Ectodermal cell (in vitro differentiated cells): ENCODE measurements at regions not wholly inside any gene's neighbourhood (a gene's known extent, or its start where the extent isn't known, plus 50 kb on each side); places are given as distances from the start of the nearest gene placed in this dataset.

Experiments used
- H3K27ac ChIP-seq: 2 replicates; pipeline ENCODE4 v1.7.0; 2013; ENCODE audit warnings: mild to moderate bottlenecking, low read depth, low read length; ENCODE audit not compliant: insufficient read depth, poor library complexity, severe bottlenecking
- H3K27me3 ChIP-seq: 2 replicates; pipeline ENCODE4 v1.7.0; 2013; ENCODE audit warnings: mild to moderate bottlenecking, low read length; ENCODE audit not compliant: insufficient read depth, control insufficient read depth, poor library complexity, severe bottlenecking
- H3K36me3 ChIP-seq: one replicate; pipeline ENCODE4 v1.7.0; 2013; ENCODE audit warnings: low read length; ENCODE audit not compliant: control insufficient read depth, insufficient read depth
- H3K4me1 ChIP-seq: one replicate; pipeline ENCODE4 v1.7.0; 2013; ENCODE audit warnings: low read length; ENCODE audit not compliant: control insufficient read depth, insufficient read depth
- H3K4me3 ChIP-seq: 2 replicates; pipeline ENCODE4 v1.7.0; 2013; ENCODE audit warnings: low read depth, low read length, control low read depth; ENCODE audit not compliant: insufficient read depth
- H3K9me3 ChIP-seq: 2 replicates; pipeline ENCODE4 v1.7.0; 2013; ENCODE audit warnings: mild to moderate bottlenecking, low read length, moderate library complexity; ENCODE audit not compliant: control insufficient read depth
- WGBS, 2 experiments: methylation state at CpG; one replicate each; pipeline ENCODE4 v1.1.7; 2013; ENCODE audit warnings: missing lambda C conversion rate in 2 of 2; 5-methylcytosine and 5-hydroxymethylcytosine counted together

DNA sequence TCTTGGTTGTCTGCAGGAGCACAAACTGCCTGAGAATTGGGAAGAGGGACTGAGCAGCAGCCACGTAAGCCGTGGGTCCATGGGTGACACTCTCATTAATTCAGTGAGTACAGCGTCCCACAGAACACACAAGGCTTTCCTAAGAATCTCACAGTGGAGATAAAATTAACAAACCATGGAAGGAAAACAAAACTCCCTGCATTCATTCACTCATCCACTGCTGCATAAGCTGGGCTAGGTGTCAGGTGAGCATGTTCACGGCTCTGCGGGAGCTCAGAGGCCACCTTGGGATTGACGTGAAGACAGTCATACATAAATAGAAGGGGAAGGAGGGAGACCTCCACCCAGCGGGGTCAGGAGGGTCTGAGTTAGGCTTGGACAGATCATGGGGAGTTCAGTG, 1442.7 kb downstream of the TBC1D22A start:
- no peak overlapping the region for H3K27ac ChIP-seq
- no peaks in the 10 kb centered on the region for H3K36me3 ChIP-seq
- H3K27me3 ChIP-seq = no peaks in the 10 kb centered on the region
- peaks cover under 1% of the 10 kb centered on the region for H3K4me1 ChIP-seq
- H3K4me3 ChIP-seq = no peak overlapping the region
- 93 to 96% methylated on average over 7 of the region's 7 CpGs for WGBS, 2 experiments
- H3K9me3 ChIP-seq = no peaks in the 10 kb centered on the region

- Histone ChIP-seq H3K9me3 (no peaks in the 10 kb centered on the region), H3K4me1 (no peaks in the 10 kb centered on the region), H3K4me3 (no peak overlapping the region), H3K27me3 (no peaks in the 10 kb centered on the region), H3K36me3 (no peaks in the 10 kb centered on the region), H3K27ac (no peak overlapping the region)
- 95 to 96% methylated on average over 2 of the region's 2 CpGs for WGBS, 2 experiments
Observed at GRCh38 chr22:48204296-48204695, 1441.8 kb downstream of the TBC1D22A start.

DNA sequence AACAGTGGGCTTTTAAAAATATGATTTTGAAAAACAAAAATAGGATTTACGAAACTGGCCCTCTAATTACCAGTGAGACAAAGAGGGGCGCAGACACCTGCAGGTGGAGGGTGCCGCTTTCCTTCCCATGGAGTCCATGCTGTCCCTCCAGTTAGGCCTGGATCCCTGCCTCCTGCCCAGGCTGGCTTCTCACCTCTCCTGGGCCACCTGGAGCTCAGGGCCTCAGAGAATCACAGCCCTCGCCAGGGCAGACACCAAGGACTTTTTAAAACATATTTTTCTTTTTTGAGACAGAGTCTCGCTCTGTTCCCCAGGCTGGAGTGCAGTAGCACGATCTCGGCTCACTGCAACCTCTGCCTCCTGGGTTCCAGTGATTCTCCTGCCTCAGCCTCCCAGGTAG, 1437.2 kb downstream of the TBC1D22A start:
- Histone ChIP-seq H3K27me3 (no peaks in the 10 kb centered on the region), H3K36me3 (no peaks in the 10 kb centered on the region), H3K4me1 (no peaks in the 10 kb centered on the region), H3K4me3 (no peak overlapping the region), H3K9me3 (no peaks in the 10 kb centered on the region), H3K27ac (no peak overlapping the region)
- WGBS, 2 experiments = 91 to 94% methylated on average over 7 of the region's 7 CpGs

- Histone ChIP-seq H3K36me3 (no peaks in the 10 kb centered on the region), H3K9me3 (no peaks in the 10 kb centered on the region), H3K27ac (no peak overlapping the region), H3K4me3 (no peak overlapping the region), H3K4me1 (no peaks in the 10 kb centered on the region), H3K27me3 (no peaks in the 10 kb centered on the region)
- WGBS, 2 experiments = 88 to 91% methylated on average over 11 of the region's 11 CpGs
Observed at GRCh38 chr22:48198489-48199459, 1436.3 kb downstream of the TBC1D22A start.

DNA sequence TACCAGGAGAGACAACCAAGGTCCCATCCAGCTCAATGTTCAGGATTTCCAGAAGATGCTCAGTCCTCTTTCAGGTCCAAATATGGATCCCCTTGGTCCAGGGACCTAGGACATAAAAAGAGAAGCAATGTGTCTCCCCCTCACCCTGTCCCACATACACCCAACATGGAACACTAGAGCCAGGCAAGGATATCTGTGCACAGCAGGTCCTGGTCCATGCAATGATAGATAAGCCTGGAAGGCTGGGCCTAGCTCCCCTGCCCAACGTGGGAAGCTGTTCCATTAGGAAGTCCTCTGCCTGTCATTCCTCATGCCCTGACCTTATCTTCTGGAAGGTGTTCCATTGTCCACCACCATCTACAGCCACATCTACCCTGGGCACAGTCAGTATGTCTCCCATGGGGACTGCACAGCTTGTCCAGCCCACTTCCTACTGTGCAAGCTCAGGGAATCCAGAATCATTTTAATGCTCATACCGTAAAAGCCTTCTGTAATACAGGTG, 1434.8 kb downstream of the TBC1D22A start:
- Histone ChIP-seq H3K27ac (no peak overlapping the region), H3K9me3 (no peaks in the 10 kb centered on the region), H3K4me1 (no peaks in the 10 kb centered on the region), H3K4me3 (no peak overlapping the region), H3K36me3 (no peaks in the 10 kb centered on the region), H3K27me3 (no peaks in the 10 kb centered on the region)
- WGBS, 2 experiments = 93 to 97% methylated on average over 1 to 2 of the region's 2 CpGs

DNA sequence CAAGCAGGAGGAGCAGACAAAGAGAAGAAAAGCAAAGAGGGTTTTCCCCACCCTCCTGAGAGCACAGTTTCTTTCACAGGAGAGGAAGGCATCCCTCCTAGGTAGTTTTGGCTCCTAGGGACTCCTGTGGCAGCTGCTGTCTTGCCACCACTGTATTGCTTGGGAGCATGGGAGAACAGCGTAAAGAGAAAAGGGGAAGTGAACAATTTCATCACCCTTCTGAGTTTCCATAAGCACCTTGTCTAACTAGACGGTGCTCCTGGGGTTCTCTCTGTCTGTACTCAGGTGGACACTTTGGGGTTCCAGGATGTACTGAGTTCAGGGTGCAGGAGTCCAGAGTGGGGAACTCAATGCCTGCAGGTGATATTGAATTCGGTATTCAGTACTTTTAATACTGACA, 1430.5 kb downstream of the TBC1D22A start:
- WGBS, 2 experiments = 86 to 92% methylated on average over 3 of the region's 3 CpGs
- Histone ChIP-seq H3K36me3 (no peaks in the 10 kb centered on the region), H3K9me3 (no peaks in the 10 kb centered on the region), H3K4me3 (no peak overlapping the region), H3K27ac (no peak overlapping the region), H3K4me1 (no peaks in the 10 kb centered on the region), H3K27me3 (no peaks in the 10 kb centered on the region)

GRCh38 chr22:48192071-48192470, 1429.6 kb downstream of the TBC1D22A start:
- no peaks in the 10 kb centered on the region for H3K9me3 ChIP-seq
- no peak overlapping the region for H3K4me3 ChIP-seq
- H3K4me1 ChIP-seq = peaks cover 7% of the 10 kb centered on the region
- no peaks in the 10 kb centered on the region for H3K36me3 ChIP-seq
- H3K27me3 ChIP-seq = no peaks in the 10 kb centered on the region
- WGBS, 2 experiments = 43 to 88% methylated on average over 1 of the region's 1 CpG
- no peak overlapping the region for H3K27ac ChIP-seq

DNA sequence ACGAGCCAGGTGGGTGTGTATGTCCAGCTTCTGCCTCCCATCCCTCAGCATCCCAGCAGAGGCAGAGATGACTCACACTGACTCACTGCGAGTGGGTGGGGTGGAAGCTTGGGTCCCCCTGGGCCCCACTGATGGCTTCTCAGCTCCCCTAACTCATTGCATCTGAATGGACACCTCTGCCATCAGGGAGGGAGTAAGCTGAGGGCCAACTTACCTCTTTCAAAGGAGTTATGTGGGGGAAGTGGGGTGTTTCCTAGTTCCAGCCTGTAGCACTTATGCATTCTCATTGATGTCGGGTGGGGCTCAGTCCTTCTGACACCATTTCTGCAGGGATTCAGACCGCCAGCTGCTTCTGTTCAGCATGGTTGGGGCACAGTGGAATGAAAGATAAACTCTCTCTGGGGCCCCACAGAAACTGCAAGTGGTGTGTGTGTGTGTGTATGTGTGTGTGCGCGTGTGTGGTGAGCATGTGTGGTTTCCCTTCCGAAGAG, 1425.8 kb downstream of the TBC1D22A start:
- no peaks in the 10 kb centered on the region for H3K36me3 ChIP-seq
- WGBS, 2 experiments = 78 to 82% methylated on average over 7 of the region's 7 CpGs
- H3K4me1 ChIP-seq = peaks cover 11% of the 10 kb centered on the region
- no peaks in the 10 kb centered on the region for H3K27me3 ChIP-seq
- H3K27ac ChIP-seq = no peak overlapping the region
- H3K4me3 ChIP-seq = no peak overlapping the region
- H3K9me3 ChIP-seq = no peaks in the 10 kb centered on the region

DNA sequence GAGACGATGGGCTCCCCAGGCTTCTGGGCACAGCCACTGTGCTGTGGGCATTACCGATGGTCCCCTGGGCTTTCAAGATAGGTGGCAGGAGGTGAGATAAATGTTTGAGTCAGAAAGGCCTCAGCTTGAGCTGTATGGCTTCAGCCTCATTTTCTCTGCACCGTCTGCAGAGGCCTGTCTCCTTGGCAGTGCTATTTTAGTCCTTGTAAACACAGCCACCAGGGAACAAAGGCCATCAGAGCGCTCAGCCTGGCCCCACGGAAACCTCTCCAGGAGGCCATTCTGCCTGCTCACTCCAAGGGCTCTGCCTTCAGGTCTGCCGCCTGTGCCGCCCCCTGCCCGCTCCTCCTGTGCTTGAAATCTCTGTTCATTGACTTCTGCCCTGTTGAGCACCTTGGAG, 1424.9 kb downstream of the TBC1D22A start:
- peaks cover 11% of the 10 kb centered on the region for H3K4me1 ChIP-seq
- WGBS, 2 experiments = 43 to 49% methylated on average over 8 of the region's 8 CpGs
- no peak overlapping the region for H3K4me3 ChIP-seq
- H3K27me3 ChIP-seq = no peaks in the 10 kb centered on the region
- H3K9me3 ChIP-seq = no peaks in the 10 kb centered on the region
- no peaks in the 10 kb centered on the region for H3K36me3 ChIP-seq
- no peak overlapping the region for H3K27ac ChIP-seq

DNA sequence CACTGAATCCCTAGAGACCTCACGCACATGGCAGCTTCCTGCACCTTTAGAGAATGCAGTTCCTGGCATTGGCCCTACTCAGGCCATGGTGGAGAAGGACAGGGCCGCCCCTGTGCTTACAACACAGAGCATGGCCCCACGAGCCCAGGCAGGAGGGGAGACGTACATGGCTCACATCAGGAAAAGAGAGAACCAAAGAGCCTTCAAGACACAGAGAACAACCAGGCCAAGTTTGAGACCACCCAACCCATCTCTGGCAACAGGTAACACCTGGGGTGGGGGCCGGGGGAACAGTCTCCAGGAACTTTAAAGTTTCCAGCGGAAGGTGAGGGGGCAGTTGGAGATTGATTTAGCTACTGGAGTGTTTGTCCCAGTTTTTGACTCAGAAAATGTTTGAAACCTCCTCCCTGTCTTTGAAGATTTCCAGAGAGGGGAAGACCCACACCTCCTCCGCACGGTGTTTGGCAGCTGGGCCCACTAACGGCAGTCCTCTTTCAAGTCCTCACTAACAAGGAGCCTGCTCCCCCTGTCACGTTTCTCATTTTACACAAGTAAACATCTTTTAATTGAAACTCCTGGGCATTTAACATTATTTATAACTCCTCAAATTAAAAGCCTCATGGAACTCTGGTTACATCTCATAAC, 1423.8 kb downstream of the TBC1D22A start:
- 90 to 94% methylated on average over 10 of the region's 10 CpGs for WGBS, 2 experiments
- Histone ChIP-seq H3K27ac (no peak overlapping the region), H3K36me3 (no peaks in the 10 kb centered on the region), H3K4me1 (peaks cover 11% of the 10 kb centered on the region), H3K27me3 (no peaks in the 10 kb centered on the region), H3K9me3 (no peaks in the 10 kb centered on the region), H3K4me3 (no peak overlapping the region)
